Neural cell (in vitro differentiated cells): ENCODE measurements at regions not wholly inside any gene's neighbourhood (a gene's known extent, or its start where the extent isn't known, plus 50 kb on each side); places are given as distances from the start of the nearest gene placed in this dataset.

Source experiments
- H2AFZ ChIP-seq: fragments of 200-600, 300-800 bp; sonication (generic), shearing (Covaris generic); 2 replicates; pipeline ENCODE4 v1.6.0; 2014; ENCODE audit warnings: low read depth, mild to moderate bottlenecking, antibody characterized with exemption, low read length, moderate library complexity
- H3F3A ChIP-seq: fragments of 200-600 bp; shearing (Covaris generic); 2 replicates; pipeline ENCODE4 v1.6.1; 2016; ENCODE audit warnings: mild to moderate bottlenecking, moderate library complexity, mixed read lengths, antibody characterized with exemption, low read length; ENCODE audit not compliant: insufficient read depth, poor library complexity, severe bottlenecking
- H3K27ac ChIP-seq: fragments of 200-600, 300-800 bp; sonication (generic), shearing (Covaris generic); 2 replicates; pipeline ENCODE4 v1.5.1; 2014; ENCODE audit warnings: mild to moderate bottlenecking, low read length, moderate library complexity
- H3K27me3 ChIP-seq: fragments of 300-800, 200-600 bp; sonication (generic), shearing (Covaris generic); 2 replicates; pipeline ENCODE4 v1.6.0; 2014; ENCODE audit warnings: mild to moderate bottlenecking, low read depth, low read length, moderate library complexity; ENCODE audit not compliant: insufficient read depth
- H3K36me3 ChIP-seq: fragments of 300-800, 200-600 bp; sonication (generic), shearing (Covaris generic); 2 replicates; pipeline ENCODE4 v1.5.1; 2014; ENCODE audit warnings: mild to moderate bottlenecking, antibody characterized with exemption, low read length, moderate library complexity; ENCODE audit not compliant: insufficient read depth
- H3K4me2 ChIP-seq: fragments of 300-800, 200-600 bp; sonication (generic), shearing (Covaris generic); 2 replicates; pipeline ENCODE4 v1.6.0; 2014; ENCODE audit warnings: mild to moderate bottlenecking, low read length
- H3K4me3 ChIP-seq: fragments of 300-800, 200-600 bp; sonication (generic), shearing (Covaris generic); 2 replicates; pipeline ENCODE4 v1.5.1; 2014; ENCODE audit warnings: mild to moderate bottlenecking, low read length, moderate library complexity
- H3K79me2 ChIP-seq: fragments of 200-600 bp; shearing (Covaris generic); replicated peaks from 2 replicates; pipeline ENCODE4 v1.6.0; 2014; ENCODE audit warnings: mild to moderate bottlenecking, low read length, moderate library complexity; ENCODE audit not compliant: insufficient read depth
- H3K9ac ChIP-seq: fragments of 300-800, 200-600 bp; sonication (generic), shearing (Covaris generic); 2 replicates; pipeline ENCODE4 v1.6.1; 2016; ENCODE audit warnings: mild to moderate bottlenecking, low read length, mixed read lengths
- H3K9me2 ChIP-seq: fragments of 200-600 bp; shearing (Covaris generic); 2 replicates; pipeline ENCODE4 v1.6.1; 2016; ENCODE audit warnings: mild to moderate bottlenecking, low read length, mixed read lengths; ENCODE audit not compliant: insufficient read depth
- H3K9me3 ChIP-seq: fragments of 200-600, 300-800 bp; sonication (generic), shearing (Covaris generic); 2 replicates; pipeline ENCODE4 v1.6.1; 2016; ENCODE audit warnings: mild to moderate bottlenecking, mixed run types, low read length, moderate library complexity, mixed read lengths
- H4K20me1 ChIP-seq: fragments of 200-600 bp; shearing (Covaris generic); 2 replicates; pipeline ENCODE4 v1.6.1; 2016; ENCODE audit warnings: mild to moderate bottlenecking, mixed run types; ENCODE audit not compliant: insufficient read depth
- CTCF ChIP-seq: fragments of 450-650 bp; IDR thresholded peaks from 2 replicates; pipeline ENCODE4 v1.5.1; 2014; ENCODE audit warnings: antibody characterized with exemption, mild to moderate bottlenecking, moderate library complexity; ENCODE audit not compliant: poor library complexity, severe bottlenecking
- EP300 ChIP-seq: fragments of 450-650 bp; conservative IDR thresholded peaks from 2 replicates; pipeline ENCODE4 v1.6.1; 2014; ENCODE audit warnings: antibody characterized with exemption, mild to moderate bottlenecking, moderate library complexity; ENCODE audit not compliant: poor library complexity, severe bottlenecking
- EZH2 ChIP-seq: fragments of 200-600, 300-800 bp; shearing (Covaris generic), sonication (generic); IDR thresholded peaks from 2 replicates; pipeline ENCODE4 v1.6.1; 2014; ENCODE audit warnings: antibody characterized with exemption, low read length, borderline replicate concordance, mild to moderate bottlenecking; ENCODE audit not compliant: insufficient read depth, poor library complexity, severe bottlenecking
- MXI1 ChIP-seq: fragments of 450-650 bp; conservative IDR thresholded peaks from 2 replicates; pipeline ENCODE4 v1.6.1; 2014; ENCODE audit warnings: antibody characterized with exemption, mild to moderate bottlenecking; ENCODE audit not compliant: poor library complexity, severe bottlenecking
- POLR2AphosphoS5 ChIP-seq: IDR thresholded peaks from 2 replicates; pipeline ENCODE4 v1.6.1; 2012
- RAD21 ChIP-seq: fragments of 450-650 bp; conservative IDR thresholded peaks from 2 replicates; pipeline ENCODE4 v1.6.1; 2014; ENCODE audit warnings: antibody characterized with exemption, mild to moderate bottlenecking, moderate library complexity
- REST ChIP-seq: IDR thresholded peaks from 2 replicates; pipeline ENCODE4 v1.6.1; 2012; ENCODE audit warnings: borderline replicate concordance
- SMC3 ChIP-seq: fragments of 450-650 bp; conservative IDR thresholded peaks from 2 replicates; pipeline ENCODE4 v1.6.1; 2014; ENCODE audit warnings: antibody characterized with exemption, mild to moderate bottlenecking, moderate library complexity; ENCODE audit not compliant: poor library complexity
- TAF1 ChIP-seq: IDR thresholded peaks from 2 replicates; pipeline ENCODE4 v1.6.1; 2012; ENCODE audit warnings: low read depth

- no peaks in the 10 kb centered on the region for H3K36me3 ChIP-seq
- no peaks in the 10 kb centered on the region for H3K9me2 ChIP-seq
- no peaks in the 10 kb centered on the region for H3K27me3 ChIP-seq
- no peak for TF ChIP-seq MXI1
- no peak overlapping the region for H3K4me3 ChIP-seq
- no peak overlapping the region for H3K27ac ChIP-seq
- H3F3A ChIP-seq = no peaks in the 10 kb centered on the region
- no peak overlapping the region for H3K9ac ChIP-seq
- no peaks in the 10 kb centered on the region for H3K79me2 ChIP-seq
- no peaks in the 10 kb centered on the region for H3K9me3 ChIP-seq
- no peaks in the 10 kb centered on the region for H4K20me1 ChIP-seq
- no peak overlapping the region for H2AFZ ChIP-seq
- H3K4me2 ChIP-seq = no peak overlapping the region
These were observed 435.6 kb downstream of the EFNA5 start for GRCh38 chr5:107235167-107235566.

- Histone ChIP-seq H3K4me3 (no peak overlapping the region), H3K36me3 (no peaks in the 10 kb centered on the region), H3K9ac (no peak overlapping the region), H3K27me3 (no peaks in the 10 kb centered on the region), H2AFZ (no peak overlapping the region), H3K9me2 (no peaks in the 10 kb centered on the region), H4K20me1 (no peaks in the 10 kb centered on the region), H3K4me2 (no peak overlapping the region), H3F3A (no peaks in the 10 kb centered on the region), H3K9me3 (no peaks in the 10 kb centered on the region), H3K79me2 (no peaks in the 10 kb centered on the region), H3K27ac (no peak overlapping the region)
- no peak for TF ChIP-seq SMC3
- no peak for TF ChIP-seq REST
- no peak for TF ChIP-seq EP300
- TF ChIP-seq RAD21 = no peak
- no peak for TF ChIP-seq EZH2
- TF ChIP-seq POLR2AphosphoS5 = no peak
- TF ChIP-seq TAF1 = no peak
- TF ChIP-seq MXI1 = no peak
- no peak for TF ChIP-seq CTCF
These were observed 437.9 kb downstream of the EFNA5 start for GRCh38 chr5:107232788-107233187.

- Histone ChIP-seq H4K20me1 (no peaks in the 10 kb centered on the region), H2AFZ (no peak overlapping the region), H3F3A (no peaks in the 10 kb centered on the region), H3K9ac (no peak overlapping the region), H3K9me3 (no peaks in the 10 kb centered on the region), H3K27me3 (no peaks in the 10 kb centered on the region), H3K9me2 (no peaks in the 10 kb centered on the region), H3K36me3 (no peaks in the 10 kb centered on the region), H3K4me2 (no peak overlapping the region), H3K27ac (no peak overlapping the region), H3K79me2 (no peaks in the 10 kb centered on the region), H3K4me3 (no peak overlapping the region)
- TF ChIP-seq EP300 (no peak), POLR2AphosphoS5 (no peak), CTCF (no peak), TAF1 (no peak)
These were observed 438.4 kb downstream of the EFNA5 start for GRCh38 chr5:107232293-107232692.
